ENCODE measurements at regions not wholly inside any gene's neighbourhood (a gene's known extent, or its start where the extent isn't known, plus 50 kb on each side); places are given as distances from the start of the nearest gene placed in this dataset.

DNA sequence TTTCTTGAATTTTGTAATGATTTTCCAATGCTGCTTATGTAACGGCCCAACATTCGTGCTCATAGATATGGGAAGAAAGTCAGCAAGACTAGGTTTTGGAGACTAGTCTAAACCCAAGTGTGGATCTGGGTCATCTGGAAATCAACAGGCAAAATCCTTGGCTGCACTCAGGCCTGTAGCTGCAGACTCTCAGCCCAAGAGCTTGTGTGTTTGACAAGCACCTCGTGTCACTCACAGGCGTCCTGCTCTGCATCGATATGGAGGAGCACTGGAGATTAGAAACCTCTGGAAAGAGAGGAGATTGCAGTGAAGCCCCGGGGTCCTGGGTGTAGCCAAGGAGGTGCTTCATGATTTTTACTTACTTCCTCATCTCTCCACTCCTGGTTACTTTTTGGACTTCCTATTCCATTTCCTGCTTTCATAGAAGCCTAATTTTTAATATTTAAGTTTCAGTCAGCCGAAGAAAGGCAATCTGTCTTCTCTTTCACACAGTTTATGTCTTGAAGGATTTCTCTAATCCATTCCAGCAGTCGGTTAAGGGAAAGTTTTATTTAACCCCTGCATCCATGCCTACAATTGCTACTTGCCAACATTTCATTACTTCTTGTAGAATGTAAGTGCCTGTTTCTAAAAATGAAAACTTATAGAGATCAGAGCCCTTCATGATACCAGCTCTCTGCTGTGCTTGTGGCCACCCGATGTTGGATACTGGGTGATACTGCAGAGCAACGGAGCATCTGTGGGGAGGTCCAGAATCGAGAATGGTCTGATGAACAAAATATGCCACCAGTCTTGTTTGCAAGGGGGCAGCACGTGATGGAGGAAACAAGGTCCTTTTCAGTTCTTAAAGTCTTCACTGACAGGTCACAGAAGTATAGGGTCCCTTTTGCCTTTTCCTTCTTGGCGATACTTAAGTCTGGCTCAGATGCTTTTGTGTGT, 296.3 kb downstream of the QKI start (continued):
- TF ChIP-seq, protein P1, sequence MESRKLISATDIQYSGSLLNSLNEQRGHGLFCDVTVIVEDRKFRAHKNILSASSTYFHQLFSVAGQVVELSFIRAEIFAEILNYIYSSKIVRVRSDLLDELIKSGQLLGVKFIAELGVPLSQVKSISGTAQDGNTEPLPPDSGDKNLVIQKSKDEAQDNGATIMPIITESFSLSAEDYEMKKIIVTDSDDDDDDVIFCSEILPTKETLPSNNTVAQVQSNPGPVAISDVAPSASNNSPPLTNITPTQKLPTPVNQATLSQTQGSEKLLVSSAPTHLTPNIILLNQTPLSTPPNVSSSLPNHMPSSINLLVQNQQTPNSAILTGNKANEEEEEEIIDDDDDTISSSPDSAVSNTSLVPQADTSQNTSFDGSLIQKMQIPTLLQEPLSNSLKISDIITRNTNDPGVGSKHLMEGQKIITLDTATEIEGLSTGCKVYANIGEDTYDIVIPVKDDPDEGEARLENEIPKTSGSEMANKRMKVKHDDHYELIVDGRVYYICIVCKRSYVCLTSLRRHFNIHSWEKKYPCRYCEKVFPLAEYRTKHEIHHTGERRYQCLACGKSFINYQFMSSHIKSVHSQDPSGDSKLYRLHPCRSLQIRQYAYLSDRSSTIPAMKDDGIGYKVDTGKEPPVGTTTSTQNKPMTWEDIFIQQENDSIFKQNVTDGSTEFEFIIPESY (CRISPR knock-in tag; IDR thresholded peaks at IDR 0.05): no peak
- TF ChIP-seq RBM34 (IDR thresholded peaks at IDR 0.05; ENCODE audit: borderline replicate concordance, insufficient read depth, low read length): no peak
- TF ChIP-seq ZNF316 (IDR thresholded peaks at IDR 0.05): no peak
- no peak for TF ChIP-seq HSF4 (CRISPR knock-in tag; IDR thresholded peaks at IDR 0.05; ENCODE audit: borderline replicate concordance)
- TF ChIP-seq XRCC3 (IDR thresholded peaks at IDR 0.05): no peak
- TF ChIP-seq, protein P2, sequence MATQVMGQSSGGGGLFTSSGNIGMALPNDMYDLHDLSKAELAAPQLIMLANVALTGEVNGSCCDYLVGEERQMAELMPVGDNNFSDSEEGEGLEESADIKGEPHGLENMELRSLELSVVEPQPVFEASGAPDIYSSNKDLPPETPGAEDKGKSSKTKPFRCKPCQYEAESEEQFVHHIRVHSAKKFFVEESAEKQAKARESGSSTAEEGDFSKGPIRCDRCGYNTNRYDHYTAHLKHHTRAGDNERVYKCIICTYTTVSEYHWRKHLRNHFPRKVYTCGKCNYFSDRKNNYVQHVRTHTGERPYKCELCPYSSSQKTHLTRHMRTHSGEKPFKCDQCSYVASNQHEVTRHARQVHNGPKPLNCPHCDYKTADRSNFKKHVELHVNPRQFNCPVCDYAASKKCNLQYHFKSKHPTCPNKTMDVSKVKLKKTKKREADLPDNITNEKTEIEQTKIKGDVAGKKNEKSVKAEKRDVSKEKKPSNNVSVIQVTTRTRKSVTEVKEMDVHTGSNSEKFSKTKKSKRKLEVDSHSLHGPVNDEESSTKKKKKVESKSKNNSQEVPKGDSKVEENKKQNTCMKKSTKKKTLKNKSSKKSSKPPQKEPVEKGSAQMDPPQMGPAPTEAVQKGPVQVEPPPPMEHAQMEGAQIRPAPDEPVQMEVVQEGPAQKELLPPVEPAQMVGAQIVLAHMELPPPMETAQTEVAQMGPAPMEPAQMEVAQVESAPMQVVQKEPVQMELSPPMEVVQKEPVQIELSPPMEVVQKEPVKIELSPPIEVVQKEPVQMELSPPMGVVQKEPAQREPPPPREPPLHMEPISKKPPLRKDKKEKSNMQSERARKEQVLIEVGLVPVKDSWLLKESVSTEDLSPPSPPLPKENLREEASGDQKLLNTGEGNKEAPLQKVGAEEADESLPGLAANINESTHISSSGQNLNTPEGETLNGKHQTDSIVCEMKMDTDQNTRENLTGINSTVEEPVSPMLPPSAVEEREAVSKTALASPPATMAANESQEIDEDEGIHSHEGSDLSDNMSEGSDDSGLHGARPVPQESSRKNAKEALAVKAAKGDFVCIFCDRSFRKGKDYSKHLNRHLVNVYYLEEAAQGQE (IDR thresholded peaks at IDR 0.05; ENCODE audit: borderline replicate concordance): no peak
- TF ChIP-seq, protein P2 (CRISPR knock-in tag; IDR thresholded peaks at IDR 0.05; ENCODE audit: low read depth): no peak
- TF ChIP-seq ZNF507 (tag; conservative IDR thresholded peaks at IDR 0.05): no peak
- peak; percentile 79 for TF ChIP-seq CBFA2T3 (IDR thresholded peaks at IDR 0.05)
- no peak for TF ChIP-seq PRPF4 (IDR thresholded peaks at IDR 0.05; ENCODE audit: insufficient read depth, low read depth, low read length, poor library complexity, severe bottlenecking)
- TF ChIP-seq SNRNP70 (optimal IDR thresholded peaks at IDR 0.05; ENCODE audit: low read depth, low read length): no peak
- peak; percentile 76 for TF ChIP-seq TCF3 (CRISPR knock-in tag; IDR thresholded peaks at IDR 0.05)
- TF ChIP-seq, protein P3, sequence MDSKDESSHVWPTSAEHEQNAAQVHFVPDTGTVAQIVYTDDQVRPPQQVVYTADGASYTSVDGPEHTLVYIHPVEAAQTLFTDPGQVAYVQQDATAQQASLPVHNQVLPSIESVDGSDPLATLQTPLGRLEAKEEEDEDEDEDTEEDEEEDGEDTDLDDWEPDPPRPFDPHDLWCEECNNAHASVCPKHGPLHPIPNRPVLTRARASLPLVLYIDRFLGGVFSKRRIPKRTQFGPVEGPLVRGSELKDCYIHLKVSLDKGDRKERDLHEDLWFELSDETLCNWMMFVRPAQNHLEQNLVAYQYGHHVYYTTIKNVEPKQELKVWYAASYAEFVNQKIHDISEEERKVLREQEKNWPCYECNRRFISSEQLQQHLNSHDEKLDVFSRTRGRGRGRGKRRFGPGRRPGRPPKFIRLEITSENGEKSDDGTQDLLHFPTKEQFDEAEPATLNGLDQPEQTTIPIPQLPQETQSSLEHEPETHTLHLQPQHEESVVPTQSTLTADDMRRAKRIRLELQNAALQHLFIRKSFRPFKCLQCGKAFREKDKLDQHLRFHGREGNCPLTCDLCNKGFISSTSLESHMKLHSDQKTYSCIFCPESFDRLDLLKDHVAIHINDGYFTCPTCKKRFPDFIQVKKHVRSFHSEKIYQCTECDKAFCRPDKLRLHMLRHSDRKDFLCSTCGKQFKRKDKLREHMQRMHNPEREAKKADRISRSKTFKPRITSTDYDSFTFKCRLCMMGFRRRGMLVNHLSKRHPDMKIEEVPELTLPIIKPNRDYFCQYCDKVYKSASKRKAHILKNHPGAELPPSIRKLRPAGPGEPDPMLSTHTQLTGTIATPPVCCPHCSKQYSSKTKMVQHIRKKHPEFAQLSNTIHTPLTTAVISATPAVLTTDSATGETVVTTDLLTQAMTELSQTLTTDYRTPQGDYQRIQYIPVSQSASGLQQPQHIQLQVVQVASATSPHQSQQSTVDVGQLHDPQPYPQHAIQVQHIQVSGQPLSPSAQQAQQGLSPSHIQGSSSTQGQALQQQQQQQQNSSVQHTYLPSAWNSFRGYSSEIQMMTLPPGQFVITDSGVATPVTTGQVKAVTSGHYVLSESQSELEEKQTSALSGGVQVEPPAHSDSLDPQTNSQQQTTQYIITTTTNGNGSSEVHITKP (IDR thresholded peaks at IDR 0.05; ENCODE audit: partially characterized antibody): no peak
- TF ChIP-seq ZNF766 (CRISPR knock-in tag; conservative IDR thresholded peaks at IDR 0.05): peak; percentile 69; the same call in 1 of the 2 replicates

All from K562 (cell line).